ENCODE measurements at regions not wholly inside any gene's neighbourhood (a gene's known extent, or its start where the extent isn't known, plus 50 kb on each side); places are given as distances from the start of the nearest gene placed in this dataset.

DNA sequence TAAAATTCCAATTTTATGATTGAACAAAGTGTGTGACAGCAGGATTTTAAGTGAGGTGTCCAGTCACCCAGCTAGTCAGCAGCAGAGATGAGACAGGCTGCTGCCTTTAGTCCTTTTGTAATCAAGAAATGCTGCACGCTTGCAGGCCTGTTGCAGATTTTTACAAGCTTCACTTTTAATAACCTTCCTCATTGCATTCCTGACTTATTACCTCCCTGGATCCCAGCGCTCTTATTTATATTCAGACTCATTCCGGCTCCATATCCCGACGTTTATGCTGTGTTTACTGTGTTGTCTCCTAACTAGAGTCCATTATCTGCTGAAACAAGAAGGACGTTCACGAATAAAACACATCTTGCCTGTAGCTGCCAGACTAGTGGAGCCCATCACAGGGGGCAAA lies 442.5 kb upstream of the KLHL29 start:
- TF ChIP-seq PBX3 (CRISPR knock-in tag; IDR thresholded peaks at IDR 0.05; ENCODE audit: borderline replicate concordance), result no peak
- TF ChIP-seq KDM1A (CRISPR knock-in tag; IDR thresholded peaks at IDR 0.05), result no peak
- TF ChIP-seq POLR2AphosphoS5 (IDR thresholded peaks at IDR 0.05; ENCODE audit: low read depth, low read length), result no peak
- TF ChIP-seq NR2F6 (IDR thresholded peaks at IDR 0.05), result no peak
- TF ChIP-seq NR2F6 (CRISPR knock-in tag; IDR thresholded peaks at IDR 0.05), result no peak
- TF ChIP-seq TARDBP (CRISPR knock-in tag; IDR thresholded peaks at IDR 0.05), result no peak
- no peak for TF ChIP-seq ZNF274 (CRISPR knock-in tag; IDR thresholded peaks at IDR 0.05)
- TF ChIP-seq ATF1 (CRISPR knock-in tag; IDR thresholded peaks at IDR 0.05), result no peak

Measured in HepG2 (cell line).